OCI-LY3 (cell line): ENCODE measurements at regions not wholly inside any gene's neighbourhood (a gene's known extent, or its start where the extent isn't known, plus 50 kb on each side); places are given as distances from the start of the nearest gene placed in this dataset.

Experiments
- H2AFZ ChIP-seq: fragments of 200-600, 300-600 bp; shearing (Covaris generic); 2 replicates; pipeline ENCODE4 v1.6.0; 2014; ENCODE audit warnings: antibody characterized with exemption, low read depth, low read length
- H3K27ac ChIP-seq: fragments of 200-600, 300-600 bp; sonication (generic); 2 replicates; pipeline ENCODE4 v1.5.1; 2014; ENCODE audit warnings: mild to moderate bottlenecking, low read length, moderate library complexity, mixed read lengths
- H3K27me3 ChIP-seq: fragments of 200-600, 300-600 bp; sonication (generic); 2 replicates; pipeline ENCODE4 v1.6.1; 2014; ENCODE audit warnings: low read depth, low read length, mixed read lengths
- H3K36me3 ChIP-seq: fragments of 200-600, 300-600 bp; sonication (generic); replicated peaks from 2 replicates; pipeline ENCODE3; 2014; ENCODE audit warnings: low read depth, low read length, mixed read lengths
- H3K4me1 ChIP-seq: fragments of 300-600, 200-600 bp; sonication (generic); 2 replicates; pipeline ENCODE4 v1.6.1; 2014; ENCODE audit warnings: low read length, mixed read lengths
- H3K4me2 ChIP-seq: fragments of 200-600, 300-600 bp; sonication (generic); 2 replicates; pipeline ENCODE4 v1.6.1; 2014; ENCODE audit warnings: low read length, mixed read lengths
- H3K4me3 ChIP-seq: fragments of 300-600, 200-600 bp; sonication (generic); 2 replicates; pipeline ENCODE4 v1.5.1; 2014; ENCODE audit warnings: antibody characterized with exemption, mild to moderate bottlenecking, low read length, moderate library complexity
- H3K79me2 ChIP-seq: fragments of 300-600, 200-600 bp; shearing (Covaris generic); 2 replicates; pipeline ENCODE4 v1.6.1; 2014; ENCODE audit warnings: mild to moderate bottlenecking, low read length, mixed read lengths
- H3K9ac ChIP-seq: fragments of 300-600, 200-600 bp; shearing (Covaris generic); 2 replicates; pipeline ENCODE4 v1.6.0; 2014; ENCODE audit warnings: mild to moderate bottlenecking, low read length, moderate library complexity
- H3K9me3 ChIP-seq: fragments of 200-600, 300-600 bp; shearing (Covaris generic); 2 replicates; pipeline ENCODE4 v1.6.1; 2014; ENCODE audit warnings: low read length, mixed read lengths; ENCODE audit not compliant: insufficient read depth
- H4K20me1 ChIP-seq: fragments of 200-600, 300-600 bp; sonication (generic); 2 replicates; pipeline ENCODE4 v1.6.1; 2016; ENCODE audit warnings: low read length, mixed read lengths; ENCODE audit not compliant: insufficient read depth
- CTCF ChIP-seq: fragments of 200-600, 300-600 bp; sonication (generic); IDR thresholded peaks from 2 replicates; pipeline ENCODE4 v1.5.1; 2014; ENCODE audit warnings: antibody characterized with exemption, low read length, low read depth
- EZH2phosphoT487 ChIP-seq: fragments of 200-600 bp; shearing (Covaris generic); IDR thresholded peaks from 2 replicates; pipeline ENCODE4 v1.6.1; 2018; ENCODE audit warnings: antibody characterized with exemption, mixed run types, low read depth

- Histone ChIP-seq H3K27ac (no peak overlapping the region), H3K36me3 (no peaks in the 10 kb centered on the region), H3K9ac (no peak overlapping the region), H3K79me2 (no peaks in the 10 kb centered on the region), H2AFZ (no peak overlapping the region), H3K27me3 (no peaks in the 10 kb centered on the region), H3K4me3 (no peak overlapping the region), H3K9me3 (no peaks in the 10 kb centered on the region), H3K4me2 (no peak overlapping the region), H3K4me1 (peaks cover 14% of the 10 kb centered on the region), H4K20me1 (no peaks in the 10 kb centered on the region)
- TF ChIP-seq CTCF (no peak), EZH2phosphoT487 (no peak)
Measured at GRCh38 chr11:45090607-45091006, 55.8 kb upstream of the PRDM11 start.

GRCh38 chr11:45091563-45092403 is 54.7 kb upstream of the PRDM11 start:
- Histone ChIP-seq H3K36me3 (no peaks in the 10 kb centered on the region), H3K27ac (no peak overlapping the region), H3K27me3 (peaks cover 9% of the 10 kb centered on the region), H3K9me3 (no peaks in the 10 kb centered on the region), H3K4me3 (no peak overlapping the region), H2AFZ (no peak overlapping the region), H3K79me2 (no peaks in the 10 kb centered on the region), H4K20me1 (no peaks in the 10 kb centered on the region), H3K4me2 (no peak overlapping the region), H3K4me1 (peaks cover 10% of the 10 kb centered on the region), H3K9ac (no peak overlapping the region)
- no peak for TF ChIP-seq CTCF
- TF ChIP-seq EZH2phosphoT487: no peak

DNA sequence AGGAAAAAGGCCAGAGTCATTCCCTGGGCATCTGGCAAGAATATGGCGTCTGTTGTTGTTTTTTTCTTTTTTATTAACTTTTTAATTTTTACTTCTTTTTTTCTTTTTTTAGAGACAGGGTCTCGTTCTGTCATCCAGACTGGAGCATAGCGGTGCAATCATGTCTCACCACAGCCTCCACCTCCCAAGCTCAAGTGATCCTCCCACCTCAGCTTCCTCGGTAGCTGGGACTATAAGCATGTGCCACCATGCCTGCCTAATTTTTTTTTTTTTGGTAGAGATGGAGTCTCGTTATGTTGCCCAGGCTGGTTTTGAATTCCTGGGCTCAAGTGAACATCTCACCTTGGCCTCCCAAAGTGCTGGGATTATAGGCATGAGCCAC is 54.0 kb upstream of the PRDM11 start:
- no peak overlapping the region for H3K4me3 ChIP-seq
- peaks cover 4% of the 10 kb centered on the region for H3K4me1 ChIP-seq
- no peak overlapping the region for H3K9ac ChIP-seq
- H3K27ac ChIP-seq: no peak overlapping the region
- H3K79me2 ChIP-seq: no peaks in the 10 kb centered on the region
- H3K9me3 ChIP-seq: no peaks in the 10 kb centered on the region
- H3K36me3 ChIP-seq: no peaks in the 10 kb centered on the region
- H3K27me3 ChIP-seq: peaks cover 15% of the 10 kb centered on the region
- no peak overlapping the region for H3K4me2 ChIP-seq
- TF ChIP-seq EZH2phosphoT487 (no peak), CTCF (no peak)
- H4K20me1 ChIP-seq: no peaks in the 10 kb centered on the region
- no peak overlapping the region for H2AFZ ChIP-seq

DNA sequence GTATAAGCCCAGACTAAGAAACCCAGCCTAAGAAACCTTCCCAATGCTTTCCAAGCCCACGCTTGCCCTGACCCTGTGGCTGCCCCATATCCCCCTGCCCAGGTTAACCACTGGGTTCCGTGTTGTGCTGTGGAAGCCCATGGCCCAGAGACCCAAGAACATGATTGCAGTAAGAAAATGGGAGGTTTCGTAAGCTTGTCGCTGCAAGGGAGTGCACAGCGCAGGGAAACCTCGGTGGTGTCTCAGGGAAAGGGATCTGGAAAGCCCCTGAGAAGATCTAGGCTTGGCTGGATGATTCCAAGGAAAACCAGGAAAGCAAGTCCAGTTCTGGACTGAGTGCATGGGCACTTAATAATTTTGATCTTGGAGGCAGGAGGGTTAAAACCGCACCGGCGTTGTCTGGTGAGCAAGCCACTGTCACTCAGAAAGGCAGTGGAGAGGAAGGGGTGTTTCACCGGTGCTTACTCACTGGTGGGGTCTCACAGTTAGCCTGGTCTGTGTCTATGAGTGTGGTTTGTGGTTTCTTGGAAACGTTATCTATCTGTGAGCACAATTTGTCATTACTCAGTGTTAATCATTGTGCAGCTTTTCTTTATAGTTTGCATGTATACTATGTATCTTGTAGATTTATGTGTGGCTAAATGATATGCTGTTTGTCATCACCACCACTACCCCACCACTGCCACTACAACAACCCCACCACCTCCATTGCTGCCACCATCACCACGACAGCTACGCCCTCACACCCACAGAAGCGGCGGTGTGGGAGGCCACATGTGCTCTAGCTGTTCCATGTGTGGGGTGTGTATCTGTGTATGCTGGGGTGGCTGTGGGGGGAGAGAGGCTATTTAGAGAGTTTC is 53.3 kb upstream of the PRDM11 start:
- Histone ChIP-seq H3K4me3 (no peak overlapping the region), H3K27ac (no peak overlapping the region), H3K9ac (no peak overlapping the region), H3K9me3 (no peaks in the 10 kb centered on the region), H3K4me1 (no peaks in the 10 kb centered on the region), H3K79me2 (no peaks in the 10 kb centered on the region), H2AFZ (no peak overlapping the region), H3K4me2 (no peak overlapping the region), H3K27me3 (peaks cover 21% of the 10 kb centered on the region), H3K36me3 (no peaks in the 10 kb centered on the region), H4K20me1 (no peaks in the 10 kb centered on the region)
- no peak for TF ChIP-seq EZH2phosphoT487
- no peak for TF ChIP-seq CTCF
